DND-41 (cell line): ENCODE measurements at regions not wholly inside any gene's neighbourhood (a gene's known extent, or its start where the extent isn't known, plus 50 kb on each side); places are given as distances from the start of the nearest gene placed in this dataset.
A peak's percentile ranks its signal among the peaks of the same experiment; 100 is the strongest.

Experiments
- ATAC-seq: fragments of 200-7000 bp; cut with Tn5 transposase; 3 replicates; pipeline ENCODE4 v1.9.1; 2021; ENCODE audit warnings: low read depth; ENCODE audit not compliant: insufficient read depth
- DNase-seq: peaks from one replicate; pipeline ENCODE4 v3.0.0-alpha.2; 2020
- H2AFZ ChIP-seq: 2 replicates; pipeline ENCODE4 v1.6.0; 2012; ENCODE audit warnings: low read depth, low read length
- H3K27ac ChIP-seq: 2 replicates; pipeline ENCODE4 v1.5.1; 2012; ENCODE audit warnings: low read length, inconsistent platforms
- H3K27me3 ChIP-seq: fragments of 200-600 bp; sonication (generic); 2 replicates; pipeline ENCODE4 v1.6.0; 2012; ENCODE audit warnings: low read length, mild to moderate bottlenecking, inconsistent platforms; ENCODE audit not compliant: insufficient read depth, poor library complexity
- H3K36me3 ChIP-seq: 2 replicates; pipeline ENCODE4 v1.5.1; 2012; ENCODE audit warnings: low read length, inconsistent platforms; ENCODE audit not compliant: insufficient read depth
- H3K4me1 ChIP-seq: 2 replicates; pipeline ENCODE4 v1.5.1; 2012; ENCODE audit warnings: mild to moderate bottlenecking, low read length; ENCODE audit not compliant: insufficient read depth
- H3K4me2 ChIP-seq: 2 replicates; pipeline ENCODE4 v1.6.0; 2012; ENCODE audit warnings: mild to moderate bottlenecking, moderate library complexity, low read length, inconsistent platforms; ENCODE audit not compliant: insufficient read depth
- H3K4me3 ChIP-seq, 2 experiments: fragments of 200-600 bp in 1 of 2; shearing (Covaris generic) in 1 of 2; 2 replicates each; pipeline ENCODE4 v1.5.1; 2012 to 2016; ENCODE audit warnings: inconsistent platforms in 2 of 2, low read length in 2 of 2, mild to moderate bottlenecking in 2 of 2, low read depth in 1 of 2, moderate library complexity in 1 of 2
- H3K79me2 ChIP-seq: 2 replicates; pipeline ENCODE4 v1.6.0; 2012; ENCODE audit warnings: low read length, inconsistent platforms; ENCODE audit not compliant: insufficient read depth
- H3K9ac ChIP-seq: 2 replicates; pipeline ENCODE4 v1.6.0; 2012; ENCODE audit warnings: low read depth, mild to moderate bottlenecking, inconsistent platforms, low read length, moderate library complexity
- H3K9me3 ChIP-seq: 2 replicates; pipeline ENCODE4 v1.5.1; 2012; ENCODE audit warnings: low read length, moderate library complexity, mild to moderate bottlenecking, inconsistent platforms; ENCODE audit not compliant: insufficient read depth, severe bottlenecking
- H4K20me1 ChIP-seq: 2 replicates; pipeline ENCODE4 v1.6.0; 2012; ENCODE audit warnings: low read length; ENCODE audit not compliant: insufficient read depth
- CTCF ChIP-seq: IDR thresholded peaks from 2 replicates; pipeline ENCODE4 v1.5.1; 2012; ENCODE audit warnings: borderline replicate concordance, low read length, moderate library complexity, mild to moderate bottlenecking; ENCODE audit not compliant: poor library complexity, severe bottlenecking; ENCODE audit errors: extremely low read depth
- EZH2 ChIP-seq: IDR thresholded peaks from 3 replicates; pipeline ENCODE4 v1.6.1; 2012; ENCODE audit warnings: borderline replicate concordance, low read depth, mild to moderate bottlenecking, moderate library complexity, low read length, inconsistent platforms; ENCODE audit not compliant: severe bottlenecking

GRCh38 chr11:23453522-23453921 lies 593.2 kb upstream of the CCDC179 start:
- no peak overlapping the region for H3K27ac ChIP-seq
- no peaks in the 10 kb centered on the region for H3K36me3 ChIP-seq
- H3K9me3 ChIP-seq, result no peaks in the 10 kb centered on the region
- H3K4me3 ChIP-seq, result no peak overlapping the region
- TF ChIP-seq CTCF (no peak), EZH2 (no peak)
- H3K79me2 ChIP-seq, result no peaks in the 10 kb centered on the region
- DNase-seq, result no peak
- no peaks in the 10 kb centered on the region for H3K27me3 ChIP-seq
- no peak overlapping the region for H2AFZ ChIP-seq
- no peaks in the 10 kb centered on the region for H4K20me1 ChIP-seq
- no peaks in the 10 kb centered on the region for H3K4me1 ChIP-seq
- ATAC-seq, result no peak
- H3K9ac ChIP-seq, result no peak overlapping the region
- no peak overlapping the region for H3K4me2 ChIP-seq

GRCh38 chr11:23455321-23455891 lies 595.1 kb upstream of the CCDC179 start:
- Histone ChIP-seq H2AFZ (peak overlapping the region; percentile 46; the same call in 1 of the 2 replicates), H3K4me3 (no peak overlapping the region), H3K4me1 (no peaks in the 10 kb centered on the region), H3K27ac (no peak overlapping the region), H3K79me2 (no peaks in the 10 kb centered on the region), H3K27me3 (no peaks in the 10 kb centered on the region), H3K9ac (no peak overlapping the region), H3K36me3 (no peaks in the 10 kb centered on the region), H3K9me3 (no peaks in the 10 kb centered on the region), H3K4me2 (no peak overlapping the region), H4K20me1 (no peaks in the 10 kb centered on the region)
- DNase-seq, result no peak
- no peak for ATAC-seq
- TF ChIP-seq CTCF (no peak), EZH2 (no peak)

- H3K4me1 ChIP-seq, result no peaks in the 10 kb centered on the region
Measured at GRCh38 chr11:23457641-23458040, 597.4 kb upstream of the CCDC179 start.

GRCh38 chr11:23471878-23472277 lies 611.6 kb upstream of the CCDC179 start:
- Histone ChIP-seq H3K4me1 (no peaks in the 10 kb centered on the region), H3K27me3 (no peaks in the 10 kb centered on the region), H3K4me2 (no peak overlapping the region), H3K79me2 (no peaks in the 10 kb centered on the region), H4K20me1 (no peaks in the 10 kb centered on the region), H3K27ac (no peak overlapping the region), H3K9me3 (no peaks in the 10 kb centered on the region), H3K9ac (no peak overlapping the region), H3K36me3 (no peaks in the 10 kb centered on the region), H3K4me3 (no peak overlapping the region), H2AFZ (no peak overlapping the region)
- DNase-seq (no peak), ATAC-seq (no peak)
- no peak for TF ChIP-seq CTCF
- TF ChIP-seq EZH2, result no peak

More at GRCh38 chr11:23457641-23458040, 597.4 kb upstream of the CCDC179 start:
- no peaks in the 10 kb centered on the region for H3K27me3 ChIP-seq
- no peaks in the 10 kb centered on the region for H3K9me3 ChIP-seq
- H3K79me2 ChIP-seq, result no peaks in the 10 kb centered on the region
- H3K9ac ChIP-seq, result no peak overlapping the region
- H3K4me3 ChIP-seq, result no peak overlapping the region
- H2AFZ ChIP-seq, result no peak overlapping the region
- TF ChIP-seq EZH2, result no peak
- H3K4me2 ChIP-seq, result no peak overlapping the region
- H4K20me1 ChIP-seq, result no peaks in the 10 kb centered on the region
- no peak for ATAC-seq
- H3K36me3 ChIP-seq, result no peaks in the 10 kb centered on the region
- no peak overlapping the region for H3K27ac ChIP-seq
- DNase-seq, result no peak
